Heart left ventricle (tissue), 16 donors: ENCODE measurements at regions not wholly inside any gene's neighbourhood (a gene's known extent, or its start where the extent isn't known, plus 50 kb on each side); places are given as distances from the start of the nearest gene placed in this dataset.

ENCODE experiments used
- ATAC-seq, 4 donors: fragments of 200-7000 bp; cut with Tn5 transposase; one replicate each; pipeline ENCODE4 v1.9.1; 2020 to 2022; ENCODE audit warnings: moderate library complexity in 4 of 4, mild to moderate bottlenecking in 3 of 4, moderate number of reproducible peaks in 1 of 4
- DNase-seq, 5 donors: peaks; one replicate each; pipeline ENCODE4 v3.0.0-alpha.2; 2020
- H3K27ac ChIP-seq, 12 donors: fragments of 200-600 bp; sonication (generic) in 4 of 12; one replicate each; pipeline versions ENCODE4 v1.5.0 to v1.8.0; 2016 to 2022; ENCODE audit warnings: mild to moderate bottlenecking in 2 of 12
- H3K27me3 ChIP-seq, 9 donors: fragments of 200-600 bp; sonication (generic) in 2 of 9; one replicate each; pipeline versions ENCODE4 v1.5.1 to v1.8.0; 2016 to 2022; ENCODE audit warnings: mild to moderate bottlenecking in 3 of 9
- H3K36me3 ChIP-seq, 9 donors: fragments of 200-600 bp; sonication (generic) in 2 of 9; one replicate each; pipeline versions ENCODE4 v1.5.0 to v1.8.0; 2018 to 2022; ENCODE audit warnings: mild to moderate bottlenecking in 2 of 9
- H3K4me1 ChIP-seq, 12 donors: fragments of 200-600 bp; sonication (generic) in 4 of 12; one replicate each; pipeline versions ENCODE4 v1.5.0 to v1.8.0; 2016 to 2022; ENCODE audit warnings: mild to moderate bottlenecking in 3 of 12
- H3K4me3 ChIP-seq, 12 donors: fragments of 200-600 bp; sonication (generic) in 4 of 12; one replicate each; pipeline versions ENCODE4 v1.5.0 to v1.8.0; 2017 to 2022; ENCODE audit warnings: mild to moderate bottlenecking in 9 of 12, moderate library complexity in 4 of 12
- H3K9me3 ChIP-seq, 12 donors: fragments of 200-600 bp; sonication (generic) in 4 of 12; one replicate each; pipeline versions ENCODE4 v1.5.0 to v1.8.0; 2016 to 2022; ENCODE audit warnings: mild to moderate bottlenecking in 1 of 12
- CTCF ChIP-seq, 12 donors: fragments of 200-600 bp; sonication (generic) in 4 of 12; IDR thresholded peaks; one replicate each; pipeline versions ENCODE4 v1.5.0 to v1.8.0; 2018 to 2022; ENCODE audit warnings: antibody characterized with exemption in 12 of 12, mild to moderate bottlenecking in 5 of 12
- POLR2A ChIP-seq, 2 donors: fragments of 450-650 bp; IDR thresholded peaks; one replicate each; pipeline ENCODE4 v1.6.1; 2017; ENCODE audit warnings: antibody characterized with exemption in 2 of 2, mild to moderate bottlenecking in 2 of 2, moderate library complexity in 2 of 2
- WGBS, 4 donors: extraction: QIAGEN DNeasy Blood & Tissue Kit in 2 of 4; methylation state at CpG; one replicate each; pipeline versions ENCODE4 v1.1.5 to v1.1.7; 2013 to 2018; 5-methylcytosine and 5-hydroxymethylcytosine counted together
- intact Hi-C, 10 donors: fragments of 100-400 bp; cut with DNase I; formaldehyde crosslinking; loops; one replicate each; pipeline versions ENCODE4 v1.11.1 to v1.14.2; 2022
- donor health status: ischemic (EF 13 %, LVEDD 7.1; RV severe dilation, severe dysfunction).
- donor health status: healthy with polysubstance abuse.
- donor health status: DM: no; HTN: yes; CAD: no.
- donor health status: DM: no; HTN: no; CAD: no.
- donor health status: ischemic (EF 25% LVEDD 6.9; RV normal size, moderate dysfunction).
- donor health status: ischemic (EF 25% LVEDD 5.7; RV mildly dilated, moderate dysfunction).
- donor health status: healthy.
- donor health status: DM: yes; HTN: yes; CAD: no.
- donor health status: ischemic (EF 35%, LVEDD 5.7; RV mildly dilated, moderate dysfunction).
- donor health status: nonischemic (EF 11% LVEDD 7.7; RV severe dilation, severe dysfunction).
- donor health status: DM: yes; HTN: yes; CAD: no.
- donor health status: PGD.
- donor health status: ischemic (EF 29% LVEDD 5.4; RV normal size, mild dysfunction).
- donor health status: nonischemic (EF 23%, LVEDD 6.1; RV moderate dilation, normal function).

GRCh38 chrX:74179071-74179470, 124.9 kb upstream of the ZCCHC13 start:
- no peaks in the 10 kb centered on the region for H3K4me1 ChIP-seq
- no peak overlapping the region for H3K4me3 ChIP-seq
- TF ChIP-seq CTCF (IDR thresholded peaks at IDR 0.05): no peak
- TF ChIP-seq POLR2A (IDR thresholded peaks at IDR 0.05): no peak
- H3K9me3 ChIP-seq: peaks cover 0 to 7% (median 0%) of the 10 kb centered on the region in 12 donors
- ATAC-seq (no peak), DNase-seq (no peak)
- no peak overlapping the region for H3K27ac ChIP-seq
- no peaks in the 10 kb centered on the region for H3K36me3 ChIP-seq
- 32 to 53% (median 43%) methylated on average over 1 of the region's 1 CpG for WGBS, 4 donors
- H3K27me3 ChIP-seq: peaks cover 0 to 12% (median 0%) of the 10 kb centered on the region in 9 donors
- intact Hi-C loops: no loop called here

- H3K4me3 ChIP-seq: no peak overlapping the region
- no peak for DNase-seq
- intact Hi-C loops: no loop called here
These were observed 125.4 kb upstream of the ZCCHC13 start for GRCh38 chrX:74178536-74178935.

GRCh38 chrX:74171465-74171864, 132.5 kb upstream of the ZCCHC13 start:
- Histone ChIP-seq H3K27ac (no peak overlapping the region), H3K4me3 (no peak overlapping the region), H3K4me1 (no peaks in the 10 kb centered on the region), H3K27me3 (no peaks in the 10 kb centered on the region), H3K9me3 (peaks cover 0 to 38% (median 19%) of the 10 kb centered on the region in 12 donors), H3K36me3 (peaks cover 0 to 5% (median 0%) of the 10 kb centered on the region in 9 donors)
- ATAC-seq: no peak
- WGBS, 4 donors: 74 to 100% (median 92%) methylated on average over 1 of the region's 1 CpG
- no peak for DNase-seq
- intact Hi-C loops: no loop called here
- TF ChIP-seq POLR2A (IDR thresholded peaks at IDR 0.05) (no peak), CTCF (IDR thresholded peaks at IDR 0.05) (no peak)

More at GRCh38 chrX:74178536-74178935, 125.4 kb upstream of the ZCCHC13 start:
- ATAC-seq: no peak
- H3K27ac ChIP-seq: no peak overlapping the region
- H3K36me3 ChIP-seq: no peaks in the 10 kb centered on the region
- H3K9me3 ChIP-seq: peaks cover 0 to 11% (median 0%) of the 10 kb centered on the region in 12 donors
- peaks cover 0 to 12% (median 0%) of the 10 kb centered on the region in 9 donors for H3K27me3 ChIP-seq
- H3K4me1 ChIP-seq: no peaks in the 10 kb centered on the region
- 37 to 62% (median 51%) methylated on average over 12 of the region's 12 CpGs for WGBS, 4 donors
- TF ChIP-seq CTCF (IDR thresholded peaks at IDR 0.05) (no peak), POLR2A (IDR thresholded peaks at IDR 0.05) (no peak)

- no peaks in the 10 kb centered on the region for H3K27me3 ChIP-seq
- H3K9me3 ChIP-seq: peaks cover 0 to 11% (median 0%) of the 10 kb centered on the region in 12 donors
- 95 to 97% (median 97%) methylated on average over 20 of the region's 20 CpGs for WGBS, 4 donors
- no peaks in the 10 kb centered on the region for H3K4me1 ChIP-seq
- ATAC-seq (no peak), DNase-seq (no peak)
- no peak for TF ChIP-seq CTCF (IDR thresholded peaks at IDR 0.05)
- no peak for TF ChIP-seq POLR2A (IDR thresholded peaks at IDR 0.05)
- no peak overlapping the region for H3K4me3 ChIP-seq
- H3K36me3 ChIP-seq: peaks cover 0 to 5% (median 0%) of the 10 kb centered on the region in 9 donors
- intact Hi-C loops: no loop called here
- H3K27ac ChIP-seq: no peak overlapping the region
These were observed 141.8 kb upstream of the ZCCHC13 start for GRCh38 chrX:74162199-74162598.
